GM23338 (cell line): ENCODE measurements at regions not wholly inside any gene's neighbourhood (a gene's known extent, or its start where the extent isn't known, plus 50 kb on each side); places are given as distances from the start of the nearest gene placed in this dataset.

Source experiments
- CREB1 ChIP-seq: fragments of 250-450 bp; sonication (Bioruptor Pico); IDR thresholded peaks from 2 replicates; pipeline ENCODE4 v1.5.0; 2020; ENCODE audit warnings: low read depth, mild to moderate bottlenecking, moderate library complexity
- EZH2 ChIP-seq: fragments of 200-600 bp; sonication (generic); IDR thresholded peaks from one replicate; pipeline ENCODE4 v1.8.0; 2017; ENCODE audit warnings: antibody characterized with exemption, mild to moderate bottlenecking, low read depth; ENCODE audit not compliant: unreplicated experiment
- EZH2phosphoT487 ChIP-seq: fragments of 200-600 bp; sonication (generic); IDR thresholded peaks from one replicate; pipeline ENCODE4 v1.8.1; 2018; ENCODE audit warnings: antibody characterized with exemption; ENCODE audit not compliant: unreplicated experiment
- JUNB ChIP-seq: IDR thresholded peaks from one replicate; pipeline ENCODE4 v1.6.1; 2016; ENCODE audit warnings: antibody characterized with exemption; ENCODE audit not compliant: unreplicated experiment
- NANOG ChIP-seq: IDR thresholded peaks from 2 replicates; pipeline ENCODE4 v1.6.1; 2016; ENCODE audit warnings: antibody characterized with exemption, borderline replicate concordance
- POLR2AphosphoS5 ChIP-seq: IDR thresholded peaks from 2 replicates; pipeline ENCODE4 v1.6.1; 2016; ENCODE audit warnings: antibody characterized with exemption, low read depth
- STAT1 ChIP-seq: IDR thresholded peaks from one replicate; pipeline ENCODE4 v1.6.1; 2016; ENCODE audit warnings: antibody characterized with exemption; ENCODE audit not compliant: unreplicated experiment
- ZNF114 ChIP-seq: fragments of 250-450 bp; sonication (Bioruptor Pico); IDR thresholded peaks from 2 replicates; pipeline ENCODE4 v1.5.0; 2020; ENCODE audit warnings: mild to moderate bottlenecking, moderate library complexity
- TF ChIP-seq, protein P1 (sequence below), 2 experiments: fragments of 200-600 bp in 1 of 2; sonication (generic) in 1 of 2; conservative IDR thresholded peaks; 2 replicates each; pipeline versions ENCODE4 v1.5.1 to v1.6.1; 2016 to 2017; ENCODE audit warnings: antibody characterized with exemption in 2 of 2, low read depth in 2 of 2, mild to moderate bottlenecking in 2 of 2, moderate library complexity in 1 of 2
- TF ChIP-seq, protein P2 (sequence below): IDR thresholded peaks from one replicate; pipeline ENCODE4 v1.6.1; 2018; ENCODE audit warnings: antibody characterized with exemption; ENCODE audit not compliant: unreplicated experiment
- TF ChIP-seq, protein P3 (sequence below): IDR thresholded peaks from 2 replicates; pipeline ENCODE4 v1.6.1; 2016; ENCODE audit warnings: antibody characterized with exemption

DNA sequence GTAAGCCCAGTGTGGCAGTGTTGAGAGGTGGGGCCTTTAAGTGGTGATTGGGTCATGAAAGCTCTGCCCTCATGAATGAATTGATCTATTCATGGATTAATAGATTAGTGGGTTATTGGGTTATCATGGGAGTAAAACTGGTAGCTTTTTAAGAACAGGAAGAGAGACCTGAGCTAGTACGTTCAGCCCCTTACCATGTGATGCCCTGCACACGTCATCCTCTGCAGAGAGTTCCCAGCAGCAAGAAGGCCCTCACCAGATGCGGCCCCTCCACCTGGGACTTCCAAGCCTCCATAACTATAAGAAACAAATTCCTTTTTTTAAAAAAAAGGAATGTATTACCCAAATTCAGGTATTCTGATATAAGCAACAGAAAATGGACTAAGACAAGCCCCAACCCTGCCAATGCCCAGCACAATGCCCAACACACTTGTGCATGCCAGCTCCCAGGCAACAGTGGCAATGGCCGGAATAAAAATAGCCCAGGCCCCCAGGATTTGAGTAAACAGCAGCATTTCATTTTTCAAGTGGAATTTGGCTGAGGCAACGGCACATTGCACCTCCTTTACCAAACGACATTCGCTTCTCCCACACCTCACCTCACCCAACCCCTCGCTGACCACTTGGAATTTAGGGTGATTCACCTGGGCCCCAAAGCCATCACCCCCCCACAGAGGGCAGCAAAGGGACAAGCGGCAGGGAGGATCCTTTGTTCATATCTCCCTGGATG, 215.9 kb downstream of the TOMM20 start:
- TF ChIP-seq EZH2 (no peak), POLR2AphosphoS5 (no peak), EZH2phosphoT487 (no peak), ZNF114 (no peak), CREB1 (CRISPR knock-in tag) (no peak), JUNB (no peak), NANOG (no peak; the same call in 1 of the 2 replicates), STAT1 (no peak)
- TF ChIP-seq, protein P1, sequence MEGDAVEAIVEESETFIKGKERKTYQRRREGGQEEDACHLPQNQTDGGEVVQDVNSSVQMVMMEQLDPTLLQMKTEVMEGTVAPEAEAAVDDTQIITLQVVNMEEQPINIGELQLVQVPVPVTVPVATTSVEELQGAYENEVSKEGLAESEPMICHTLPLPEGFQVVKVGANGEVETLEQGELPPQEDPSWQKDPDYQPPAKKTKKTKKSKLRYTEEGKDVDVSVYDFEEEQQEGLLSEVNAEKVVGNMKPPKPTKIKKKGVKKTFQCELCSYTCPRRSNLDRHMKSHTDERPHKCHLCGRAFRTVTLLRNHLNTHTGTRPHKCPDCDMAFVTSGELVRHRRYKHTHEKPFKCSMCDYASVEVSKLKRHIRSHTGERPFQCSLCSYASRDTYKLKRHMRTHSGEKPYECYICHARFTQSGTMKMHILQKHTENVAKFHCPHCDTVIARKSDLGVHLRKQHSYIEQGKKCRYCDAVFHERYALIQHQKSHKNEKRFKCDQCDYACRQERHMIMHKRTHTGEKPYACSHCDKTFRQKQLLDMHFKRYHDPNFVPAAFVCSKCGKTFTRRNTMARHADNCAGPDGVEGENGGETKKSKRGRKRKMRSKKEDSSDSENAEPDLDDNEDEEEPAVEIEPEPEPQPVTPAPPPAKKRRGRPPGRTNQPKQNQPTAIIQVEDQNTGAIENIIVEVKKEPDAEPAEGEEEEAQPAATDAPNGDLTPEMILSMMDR (conservative IDR thresholded peaks at IDR 0.05; ENCODE audit: low read depth in 2 of 2): peak; percentile 25 to 48; a peak in 3 of 4 replicates
- TF ChIP-seq, protein P2, sequence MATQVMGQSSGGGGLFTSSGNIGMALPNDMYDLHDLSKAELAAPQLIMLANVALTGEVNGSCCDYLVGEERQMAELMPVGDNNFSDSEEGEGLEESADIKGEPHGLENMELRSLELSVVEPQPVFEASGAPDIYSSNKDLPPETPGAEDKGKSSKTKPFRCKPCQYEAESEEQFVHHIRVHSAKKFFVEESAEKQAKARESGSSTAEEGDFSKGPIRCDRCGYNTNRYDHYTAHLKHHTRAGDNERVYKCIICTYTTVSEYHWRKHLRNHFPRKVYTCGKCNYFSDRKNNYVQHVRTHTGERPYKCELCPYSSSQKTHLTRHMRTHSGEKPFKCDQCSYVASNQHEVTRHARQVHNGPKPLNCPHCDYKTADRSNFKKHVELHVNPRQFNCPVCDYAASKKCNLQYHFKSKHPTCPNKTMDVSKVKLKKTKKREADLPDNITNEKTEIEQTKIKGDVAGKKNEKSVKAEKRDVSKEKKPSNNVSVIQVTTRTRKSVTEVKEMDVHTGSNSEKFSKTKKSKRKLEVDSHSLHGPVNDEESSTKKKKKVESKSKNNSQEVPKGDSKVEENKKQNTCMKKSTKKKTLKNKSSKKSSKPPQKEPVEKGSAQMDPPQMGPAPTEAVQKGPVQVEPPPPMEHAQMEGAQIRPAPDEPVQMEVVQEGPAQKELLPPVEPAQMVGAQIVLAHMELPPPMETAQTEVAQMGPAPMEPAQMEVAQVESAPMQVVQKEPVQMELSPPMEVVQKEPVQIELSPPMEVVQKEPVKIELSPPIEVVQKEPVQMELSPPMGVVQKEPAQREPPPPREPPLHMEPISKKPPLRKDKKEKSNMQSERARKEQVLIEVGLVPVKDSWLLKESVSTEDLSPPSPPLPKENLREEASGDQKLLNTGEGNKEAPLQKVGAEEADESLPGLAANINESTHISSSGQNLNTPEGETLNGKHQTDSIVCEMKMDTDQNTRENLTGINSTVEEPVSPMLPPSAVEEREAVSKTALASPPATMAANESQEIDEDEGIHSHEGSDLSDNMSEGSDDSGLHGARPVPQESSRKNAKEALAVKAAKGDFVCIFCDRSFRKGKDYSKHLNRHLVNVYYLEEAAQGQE: no peak
- TF ChIP-seq, protein P3, sequence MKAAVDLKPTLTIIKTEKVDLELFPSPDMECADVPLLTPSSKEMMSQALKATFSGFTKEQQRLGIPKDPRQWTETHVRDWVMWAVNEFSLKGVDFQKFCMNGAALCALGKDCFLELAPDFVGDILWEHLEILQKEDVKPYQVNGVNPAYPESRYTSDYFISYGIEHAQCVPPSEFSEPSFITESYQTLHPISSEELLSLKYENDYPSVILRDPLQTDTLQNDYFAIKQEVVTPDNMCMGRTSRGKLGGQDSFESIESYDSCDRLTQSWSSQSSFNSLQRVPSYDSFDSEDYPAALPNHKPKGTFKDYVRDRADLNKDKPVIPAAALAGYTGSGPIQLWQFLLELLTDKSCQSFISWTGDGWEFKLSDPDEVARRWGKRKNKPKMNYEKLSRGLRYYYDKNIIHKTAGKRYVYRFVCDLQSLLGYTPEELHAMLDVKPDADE: no peak
